ENCODE measurements at regions not wholly inside any gene's neighbourhood (a gene's known extent, or its start where the extent isn't known, plus 50 kb on each side); places are given as distances from the start of the nearest gene placed in this dataset.

GRCh38 chr14:30204431-30204980 lies 276.9 kb upstream of the PRKD1 start:
- intact Hi-C loops (cut with DNase I), result no loop called here
- DNase-seq, result no peak

DNA sequence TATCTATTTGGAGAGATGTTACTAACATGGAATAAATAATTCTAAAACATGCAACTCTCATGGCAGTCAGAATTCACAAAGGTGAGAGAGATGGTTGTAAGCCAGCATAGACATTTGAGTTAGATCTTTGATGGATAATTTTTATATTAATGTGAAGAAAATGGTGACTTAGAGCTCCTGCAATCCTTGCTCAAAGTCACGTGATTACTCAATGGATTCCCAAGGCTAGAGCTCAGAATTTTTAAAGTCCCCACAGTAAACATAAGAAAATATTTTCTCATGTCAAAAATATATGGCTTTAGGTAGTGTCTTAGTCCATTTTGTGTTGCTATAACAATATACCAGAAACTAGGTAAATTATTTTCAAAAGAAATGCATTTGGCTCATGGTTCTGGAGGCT lies 281.5 kb upstream of the PRKD1 start:
- intact Hi-C loops (cut with DNase I), result no loop called here
- DNase-seq, result no peak

DNA sequence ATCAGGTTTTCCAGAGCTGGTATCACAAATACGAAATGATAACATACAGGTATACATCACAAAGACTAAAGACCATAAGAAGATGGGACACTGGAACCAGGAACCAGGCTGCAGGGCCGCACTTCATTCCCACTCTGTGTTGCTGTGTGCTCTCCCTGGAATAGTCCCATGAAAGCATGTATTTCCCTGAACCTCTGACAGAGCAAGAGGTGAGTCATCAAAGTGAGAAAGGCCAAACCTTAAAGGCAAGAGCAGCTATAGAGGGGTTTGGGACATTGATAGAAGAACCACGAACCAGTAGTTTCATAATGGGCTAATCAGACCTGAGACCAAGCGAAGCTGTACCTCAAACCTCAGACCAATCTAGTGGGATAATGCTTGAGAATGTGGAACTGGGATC lies 283.0 kb upstream of the PRKD1 start:
- intact Hi-C loops (cut with DNase I), result loop anchor here (5.0 kb wide), 1 partner anchor 1458 kb away; no protein-coding TSS in a partner anchor
- DNase-seq, result no peak

- intact Hi-C loops (cut with DNase I), result loop anchor here (5.0 kb wide), 1 partner anchor 1459 kb away; no protein-coding TSS in a partner anchor
- DNase-seq, result no peak
Observed at GRCh38 chr14:30211326-30211725, 283.7 kb upstream of the PRKD1 start.

DNA sequence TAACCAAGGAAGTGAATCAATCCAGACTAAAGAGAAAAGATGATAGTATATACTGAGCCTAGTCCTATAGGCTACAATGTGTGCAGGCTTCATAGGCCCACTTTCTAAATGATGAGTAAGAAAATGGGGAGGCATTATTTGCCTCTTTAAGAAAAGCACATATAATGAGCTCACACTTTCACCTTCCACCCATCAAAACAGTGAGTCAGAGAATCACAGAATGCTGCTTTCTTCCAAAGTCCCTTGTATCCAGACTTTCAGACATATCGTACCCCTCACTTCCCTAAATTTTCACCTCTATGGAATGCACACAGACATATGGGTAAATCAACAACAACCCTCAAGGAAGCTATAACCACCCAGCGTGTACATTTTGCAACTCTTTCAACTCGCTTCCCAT lies 286.4 kb upstream of the PRKD1 start:
- no peak for DNase-seq
- intact Hi-C loops (cut with DNase I), result loop anchor here (5.0 kb wide), 1 partner anchor 1462 kb away; no protein-coding TSS in a partner anchor

DNA sequence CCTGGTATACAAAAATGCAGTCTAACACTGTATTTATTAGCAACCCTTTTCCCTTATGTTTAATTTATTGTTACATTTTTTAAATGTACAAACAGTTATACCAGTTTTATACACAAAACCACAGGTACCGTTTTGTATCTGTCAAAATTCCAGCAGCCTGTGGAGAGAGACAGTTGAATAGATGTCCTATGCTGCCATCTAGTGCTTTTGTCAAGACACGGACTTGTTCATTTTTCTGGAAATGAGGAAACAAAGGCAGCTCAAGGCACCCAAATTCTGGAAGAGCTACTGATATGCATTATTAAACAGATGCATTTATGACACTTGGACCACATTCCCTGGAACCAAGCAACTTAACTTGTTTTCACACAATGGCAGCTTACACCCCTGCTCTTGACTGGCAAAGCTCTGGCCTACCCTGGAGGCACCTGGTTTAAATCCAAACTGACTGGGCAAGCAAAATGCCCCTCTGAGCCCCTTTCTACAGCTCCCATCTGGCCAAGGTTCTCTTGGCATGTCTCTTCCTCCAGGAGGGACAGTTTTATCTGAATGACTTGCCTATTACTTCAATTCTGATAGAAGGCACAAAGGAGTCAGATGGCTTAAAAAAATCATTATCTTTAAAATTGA lies 286.9 kb upstream of the PRKD1 start:
- intact Hi-C loops (cut with DNase I), result loop anchor here (5.0 kb wide), 2 partner anchors 667 to 1462 kb away; no protein-coding TSS in a partner anchor
- DNase-seq, result peak in 20 of 42 donors; percentile 14 to 77 (median 45)

GRCh38 chr14:30218907-30219306 lies 291.3 kb upstream of the PRKD1 start:
- intact Hi-C loops (cut with DNase I), result loop anchor here (5.0 kb wide), 1 partner anchor 672 kb away; no protein-coding TSS in a partner anchor
- DNase-seq, result no peak

DNA sequence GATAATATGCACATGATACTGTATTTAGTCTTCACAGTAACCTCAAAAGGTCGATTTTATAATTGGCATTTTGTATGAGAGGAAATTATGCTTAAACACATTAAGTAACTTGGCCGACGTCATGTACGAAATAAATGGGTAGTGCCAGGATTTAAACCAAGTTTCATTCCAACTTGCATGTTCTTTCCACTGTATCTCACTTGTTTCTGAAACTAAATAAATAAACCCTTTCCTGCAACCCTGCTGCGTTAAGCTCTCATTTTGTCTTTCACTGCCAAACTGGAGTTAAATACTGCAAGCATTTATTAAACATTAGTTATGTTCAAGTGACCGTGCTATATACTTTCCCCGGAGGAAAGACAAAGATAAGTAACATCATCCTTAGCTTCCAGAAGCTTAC lies 293.9 kb upstream of the PRKD1 start:
- intact Hi-C loops (cut with DNase I), result no loop called here
- no peak for DNase-seq

GRCh38 chr14:30223385-30223785 lies 295.7 kb upstream of the PRKD1 start:
- intact Hi-C loops (cut with DNase I), result no loop called here
- peak in 6 of 42 donors; percentile 21 to 51 (median 32) for DNase-seq

DNA sequence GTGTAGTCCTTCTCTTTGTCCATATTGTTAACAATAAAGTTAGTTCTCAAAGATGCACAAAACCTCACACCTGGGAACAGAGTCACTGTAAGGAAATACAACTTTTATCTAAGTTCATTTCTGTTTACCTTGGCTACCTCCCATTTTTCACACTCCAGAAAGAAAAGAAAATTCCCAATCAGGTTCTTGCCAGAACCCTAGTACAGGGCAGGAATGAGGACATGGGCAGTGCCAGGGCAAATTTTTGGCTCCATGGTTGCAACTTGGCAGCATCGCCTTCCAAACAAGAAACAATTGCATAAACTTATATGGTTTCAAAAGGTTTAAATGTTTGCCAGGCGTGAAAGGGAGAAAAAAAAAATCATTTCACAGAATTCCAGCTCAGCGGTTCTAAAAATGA lies 296.3 kb upstream of the PRKD1 start:
- no peak for DNase-seq

DNA sequence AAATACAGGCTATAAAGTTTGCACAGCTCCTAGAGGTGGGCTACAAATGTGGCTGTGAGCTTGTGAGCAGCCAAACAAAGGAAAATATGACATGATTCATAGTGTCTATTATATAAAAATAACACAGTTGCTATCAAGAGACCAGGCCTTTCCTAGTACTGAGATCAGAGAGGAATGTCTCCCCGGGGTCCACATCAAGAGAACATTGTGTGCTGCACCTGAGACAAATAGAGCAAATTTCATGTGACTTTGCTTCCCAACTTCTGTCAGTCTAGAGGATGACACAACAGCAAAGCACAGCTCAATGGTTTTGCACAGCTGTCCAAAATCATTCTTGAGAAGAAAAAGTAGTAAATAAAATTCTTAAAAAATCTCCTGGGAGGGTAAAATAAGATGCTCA lies 297.5 kb upstream of the PRKD1 start:
- no peak for DNase-seq
- intact Hi-C loops (cut with DNase I), result no loop called here

More for the DNA sequence above, 296.3 kb upstream of the PRKD1 start:
- intact Hi-C loops (cut with DNase I), result no loop called here

DNA sequence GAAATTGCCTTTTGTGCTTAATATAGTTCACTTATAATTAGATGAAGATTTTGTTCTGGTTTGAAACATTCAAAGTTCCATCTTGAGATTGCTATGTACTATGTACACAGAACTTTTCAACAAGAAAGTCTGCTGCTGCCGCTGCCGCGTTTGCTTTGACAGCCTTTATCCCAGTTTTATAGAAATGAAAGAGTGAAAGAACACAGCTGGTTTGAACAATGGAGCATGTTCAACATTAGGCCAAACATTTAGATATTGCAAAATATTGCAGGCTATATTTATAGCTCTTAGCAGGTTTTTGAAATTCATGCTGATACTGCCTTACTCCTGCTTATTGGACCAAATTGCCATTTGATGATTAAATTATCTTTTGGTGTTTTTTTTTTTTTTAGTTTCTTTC lies 299.8 kb upstream of the PRKD1 start:
- DNase-seq, result peak in 20 of 42 donors; percentile 15 to 62 (median 36)
- intact Hi-C loops (cut with DNase I), result no loop called here

DNA sequence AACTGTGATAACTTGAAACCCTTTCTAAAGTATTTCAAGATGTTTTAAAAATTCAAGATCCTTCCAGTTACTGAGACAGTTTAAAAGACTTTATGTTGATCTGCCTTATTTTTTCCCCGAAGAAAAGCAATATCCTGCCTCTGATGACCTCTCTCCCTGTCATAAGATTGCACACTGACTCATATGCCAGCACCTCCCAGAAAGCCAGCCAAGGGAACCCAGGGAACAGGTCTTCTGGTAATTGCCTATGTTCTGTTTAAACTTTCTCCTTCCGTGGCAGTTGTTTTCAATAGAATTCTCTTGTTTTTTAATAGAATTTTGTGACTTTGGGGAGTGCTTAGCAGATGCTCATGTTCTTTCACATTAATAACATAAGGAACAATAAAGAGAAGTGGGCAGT lies 300.2 kb upstream of the PRKD1 start:
- DNase-seq, result peak in 3 of 42 donors; percentile 16 to 48 (median 21)
- intact Hi-C loops (cut with DNase I), result no loop called here

DNA sequence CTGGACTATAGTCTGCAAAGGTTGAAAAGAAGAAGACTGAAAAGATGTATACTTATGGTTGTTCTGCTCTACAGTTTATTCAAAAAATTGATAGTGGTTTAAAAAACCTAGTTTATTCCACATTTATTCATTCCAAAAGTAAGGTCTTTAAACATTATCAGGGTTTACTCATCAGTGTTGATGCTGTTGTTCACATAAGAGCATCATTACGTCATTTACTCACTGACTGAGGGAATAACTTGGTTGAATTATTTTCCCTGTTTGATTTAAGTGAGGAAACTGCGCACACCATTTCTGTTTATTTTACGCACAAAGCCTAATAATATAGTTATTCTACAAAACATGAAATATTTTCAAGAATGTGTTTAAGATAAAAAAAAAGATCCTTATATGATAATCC lies 303.1 kb upstream of the PRKD1 start:
- intact Hi-C loops (cut with DNase I), result no loop called here
- no peak for DNase-seq

DNA sequence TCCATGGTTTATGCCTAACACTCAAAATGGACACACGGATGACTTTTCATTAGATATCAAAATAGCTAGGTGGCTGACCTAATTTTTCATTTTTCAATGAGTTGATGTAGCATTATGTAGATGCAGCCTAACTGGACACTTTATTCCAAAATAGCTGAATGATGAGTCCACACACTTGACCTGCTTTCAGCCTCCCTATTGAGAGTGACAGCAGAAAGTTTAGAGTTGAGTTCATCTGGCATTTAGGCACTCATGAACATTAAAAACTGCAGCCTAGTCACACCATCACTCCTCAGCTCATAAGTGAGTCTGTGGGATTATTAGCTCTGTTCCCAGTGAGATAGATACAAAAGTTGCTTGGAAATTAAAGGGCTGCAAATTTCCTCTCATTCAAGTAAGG lies 307.3 kb upstream of the PRKD1 start:
- intact Hi-C loops (cut with DNase I), result no loop called here
- DNase-seq, result no peak

DNA sequence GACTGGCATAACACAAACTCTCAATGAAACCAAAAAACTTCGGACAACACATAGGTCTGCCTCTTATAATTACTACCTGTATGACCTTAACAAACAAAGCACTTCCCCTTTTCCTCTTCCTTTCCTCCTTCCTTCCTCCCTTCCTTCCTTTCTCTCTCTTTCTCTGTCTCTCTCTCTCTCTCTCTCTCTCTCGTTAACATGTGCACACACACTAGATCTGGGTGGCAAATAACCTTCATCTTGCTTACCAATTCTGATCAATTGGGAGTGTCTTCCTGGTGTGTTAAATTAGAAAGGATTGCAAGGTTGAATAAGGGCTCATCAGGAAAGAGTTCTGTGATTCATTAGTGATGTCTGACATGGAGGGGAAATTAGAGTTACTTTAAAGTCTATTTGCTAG lies 307.8 kb upstream of the PRKD1 start:
- no peak for DNase-seq
- intact Hi-C loops (cut with DNase I), result no loop called here

- intact Hi-C loops (cut with DNase I), result no loop called here
Observed at GRCh38 chr14:30238936-30239335, 311.3 kb upstream of the PRKD1 start.

DNA sequence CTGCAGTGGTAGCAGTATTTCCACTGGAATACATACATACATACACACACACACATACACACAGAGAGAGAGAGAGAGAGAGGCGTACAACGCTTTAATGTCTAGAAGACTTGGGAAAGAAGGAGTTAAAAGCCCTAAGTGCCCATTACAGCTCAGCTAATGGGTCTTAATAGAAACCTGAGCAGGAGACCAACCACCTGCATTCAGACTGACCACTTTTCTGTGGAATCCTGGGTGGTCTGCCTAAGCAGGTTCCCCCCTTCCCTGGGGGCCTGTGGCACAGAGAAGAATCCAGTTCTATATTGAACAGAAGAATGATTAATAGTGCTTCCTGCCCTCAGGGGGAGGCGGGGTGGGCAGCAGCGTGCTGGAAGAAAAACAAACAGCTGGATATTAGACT lies 312.4 kb upstream of the PRKD1 start:
- DNase-seq, result no peak
- intact Hi-C loops (cut with DNase I), result no loop called here

More at GRCh38 chr14:30238936-30239335, 311.3 kb upstream of the PRKD1 start:
- no peak for DNase-seq

- DNase-seq, result peak in 39 of 42 donors; percentile 6 to 87 (median 52)
- intact Hi-C loops (cut with DNase I), result no loop called here
Observed at GRCh38 chr14:30240685-30241084, 313.0 kb upstream of the PRKD1 start.

DNA sequence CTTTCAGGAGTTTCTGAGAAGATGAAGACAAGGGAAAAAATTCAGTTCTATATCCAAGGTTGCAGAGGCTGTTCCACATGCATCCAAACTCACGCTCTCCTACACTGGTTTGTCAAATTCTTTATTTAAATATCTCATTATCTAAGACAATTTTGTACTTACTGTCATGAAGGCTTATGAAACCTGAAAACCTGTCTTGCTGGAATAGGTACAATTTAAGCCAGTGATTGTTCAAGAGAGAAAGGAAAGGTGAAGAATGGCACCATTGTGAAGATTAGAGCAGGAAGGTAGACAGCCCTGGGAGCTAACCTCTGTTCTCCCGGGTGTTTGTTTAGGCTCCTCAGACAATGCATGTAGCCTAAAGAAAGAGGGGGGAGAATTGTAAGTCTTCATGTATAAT lies 315.1 kb upstream of the PRKD1 start:
- peak in 7 of 42 donors; percentile 15 to 48 (median 30) for DNase-seq
- intact Hi-C loops (cut with DNase I), result no loop called here

GRCh38 chr14:30243207-30243606 lies 315.6 kb upstream of the PRKD1 start:
- intact Hi-C loops (cut with DNase I), result no loop called here
- no peak for DNase-seq

Measured in head of caudate nucleus (tissue), 42 donors.